RWPE2 (cell line): ENCODE measurements at regions not wholly inside any gene's neighbourhood (a gene's known extent, or its start where the extent isn't known, plus 50 kb on each side); places are given as distances from the start of the nearest gene placed in this dataset.

Experiments used
- ATAC-seq: fragments of 200-7000 bp; cut with Tn5 transposase; 3 replicates; pipeline ENCODE4 v1.9.1; 2021; ENCODE audit warnings: low read depth
- DNase-seq: peaks from one replicate; pipeline ENCODE4 v3.0.0-alpha.2; 2020; ENCODE audit warnings: low spot score
- H3K27ac ChIP-seq: fragments of 450-650 bp; 2 replicates; pipeline ENCODE4 v1.5.1; 2017; ENCODE audit warnings: mild to moderate bottlenecking; ENCODE audit not compliant: poor library complexity, severe bottlenecking
- H3K27me3 ChIP-seq: fragments of 250-450 bp; sonication (Bioruptor Pico); 2 replicates; pipeline ENCODE4 v1.5.1; 2021; ENCODE audit warnings: mild to moderate bottlenecking, moderate library complexity; ENCODE audit not compliant: insufficient read depth, poor library complexity, severe bottlenecking
- H3K36me3 ChIP-seq: fragments of 250-450 bp; sonication (Bioruptor Pico); 2 replicates; pipeline ENCODE4 v1.5.1; 2020; ENCODE audit warnings: low read depth, mild to moderate bottlenecking, moderate library complexity
- H3K4me1 ChIP-seq: fragments of 250-450 bp; sonication (Bioruptor Pico); 2 replicates; pipeline ENCODE4 v1.5.1; 2021; ENCODE audit warnings: mild to moderate bottlenecking, moderate library complexity; ENCODE audit not compliant: insufficient read depth, poor library complexity, severe bottlenecking
- H3K4me3 ChIP-seq: fragments of 250-450 bp; sonication (Bioruptor Pico); 2 replicates; pipeline ENCODE4 v1.5.1; 2021; ENCODE audit warnings: mild to moderate bottlenecking, moderate library complexity; ENCODE audit not compliant: severe bottlenecking
- H3K9me3 ChIP-seq: fragments of 250-450 bp; sonication (Bioruptor Pico); 2 replicates; pipeline ENCODE4 v1.5.1; 2021; ENCODE audit warnings: mild to moderate bottlenecking, moderate library complexity; ENCODE audit not compliant: severe bottlenecking
- CTCF ChIP-seq: fragments of 450-650 bp; IDR thresholded peaks from one replicate; pipeline ENCODE4 v1.5.1; 2017; ENCODE audit warnings: mild to moderate bottlenecking, moderate library complexity; ENCODE audit not compliant: poor library complexity, severe bottlenecking

DNA sequence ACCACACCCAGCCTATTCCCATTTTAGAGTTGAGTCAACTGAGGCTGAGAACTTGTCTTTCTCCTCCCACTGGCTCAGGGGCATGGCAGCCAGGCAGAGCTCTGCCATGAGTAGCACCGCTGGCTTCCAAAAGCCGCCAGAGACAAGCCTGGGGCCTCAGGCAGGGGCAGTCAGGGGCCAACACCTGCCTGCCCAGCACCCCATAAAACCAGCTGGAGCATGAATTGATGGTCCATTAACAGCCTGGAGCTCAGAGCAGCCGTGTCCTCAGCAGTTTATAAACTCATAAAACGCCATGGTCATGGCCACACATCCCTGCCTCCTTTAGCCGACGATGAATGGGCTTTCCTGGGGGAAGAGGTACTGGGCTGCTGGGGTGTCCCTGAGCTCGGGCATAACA is 50.6 kb upstream of the PAX7 start:
- Histone ChIP-seq H3K27me3 (no peaks in the 10 kb centered on the region), H3K9me3 (no peaks in the 10 kb centered on the region), H3K4me3 (no peak overlapping the region), H3K27ac (no peak overlapping the region), H3K4me1 (no peaks in the 10 kb centered on the region), H3K36me3 (no peaks in the 10 kb centered on the region)
- ATAC-seq (no peak), DNase-seq (no peak)
- no peak for TF ChIP-seq CTCF

- Histone ChIP-seq H3K36me3 (no peaks in the 10 kb centered on the region), H3K4me3 (no peak overlapping the region), H3K4me1 (no peaks in the 10 kb centered on the region), H3K9me3 (no peaks in the 10 kb centered on the region), H3K27ac (no peak overlapping the region), H3K27me3 (no peaks in the 10 kb centered on the region)
- TF ChIP-seq CTCF: no peak
- ATAC-seq: no peak
- DNase-seq: no peak
Measured at GRCh38 chr1:18580691-18581419, 49.8 kb upstream of the PAX7 start.
